Mammary epithelial cell (primary cell): ENCODE measurements at regions not wholly inside any gene's neighbourhood (a gene's known extent, or its start where the extent isn't known, plus 50 kb on each side); places are given as distances from the start of the nearest gene placed in this dataset.

Experiments used
- CTCF ChIP-seq, 2 donors: IDR thresholded peaks in 1 of 2; conservative IDR thresholded peaks in 1 of 2; 2 replicates each; pipeline ENCODE4 v1.5.1; 2011 to 2012; ENCODE audit warnings: inconsistent platforms in 2 of 2, low read length in 2 of 2, mild to moderate bottlenecking in 2 of 2, control low read depth in 1 of 2, low read depth in 1 of 2; ENCODE audit not compliant: insufficient read depth in 1 of 2; ENCODE audit errors: extremely low read depth in 1 of 2
- EZH2 ChIP-seq: IDR thresholded peaks from 2 replicates; pipeline ENCODE4 v1.6.1; 2012; ENCODE audit warnings: low read length, inconsistent platforms, borderline replicate concordance

GRCh38 chr2:160803881-160804280 is 310.3 kb upstream of the RBMS1 start:
- TF ChIP-seq CTCF (conservative IDR thresholded peaks at IDR 0.05 in 1 of 2, IDR thresholded peaks at IDR 0.05 in 1 of 2; ENCODE audit: extremely low read depth in 1 of 2, insufficient read depth in 1 of 2, low read depth in 1 of 2, low read length in 2 of 2) (no peak), EZH2 (no peak)
